HG02798 (cell line): ENCODE measurements at regions not wholly inside any gene's neighbourhood (a gene's known extent, or its start where the extent isn't known, plus 50 kb on each side); places are given as distances from the start of the nearest gene placed in this dataset.
"Not testable (repeated sequence)": the region's sequence is repeated elsewhere in the genome, so short reads cannot be mapped to it uniquely, and the experiment has no call there.

Experiments used
- ATAC-seq: cut with Tn5 transposase; IDR thresholded peaks from one replicate; pipeline ENCODE4 v1.9.1; 2021; ENCODE audit warnings: mild to moderate bottlenecking; ENCODE audit not compliant: unreplicated experiment, poor library complexity

DNA sequence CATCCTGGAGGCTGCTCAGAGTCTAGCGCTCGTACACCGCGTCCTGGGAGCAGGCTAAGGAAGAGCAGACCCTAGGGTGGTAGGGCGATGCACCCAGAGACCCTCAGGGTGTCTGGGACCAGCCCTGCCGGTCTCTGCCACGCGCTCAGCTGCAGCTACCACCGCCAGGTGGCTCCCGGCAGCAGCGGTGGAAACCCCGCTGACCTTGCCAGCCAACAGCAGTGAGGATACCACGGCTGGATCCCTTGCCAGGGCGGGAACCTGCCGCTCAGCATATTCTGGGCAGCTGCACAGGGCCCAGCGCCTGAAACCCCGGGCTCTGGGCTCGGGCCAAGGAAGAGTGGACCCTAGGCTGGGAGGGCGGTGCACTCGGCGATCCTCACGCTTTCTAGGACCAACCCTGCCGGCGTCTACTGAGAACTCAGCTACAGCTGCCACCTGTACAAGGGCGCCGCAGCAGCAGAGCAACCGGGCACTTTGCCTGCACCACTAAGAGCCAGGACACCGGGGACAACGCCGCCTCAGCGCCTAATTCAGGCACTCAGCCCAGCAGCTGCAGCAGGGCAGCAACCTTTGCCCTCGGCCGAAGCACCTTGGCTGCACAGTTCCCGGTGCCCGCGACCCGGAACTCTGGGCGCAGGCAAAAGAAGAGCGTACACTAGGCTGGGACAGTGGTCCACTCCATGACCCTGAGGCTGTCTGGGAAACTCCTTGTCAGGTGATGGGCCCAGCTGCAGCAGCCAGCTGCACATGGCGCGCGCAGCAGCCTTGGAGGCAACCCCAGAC, 80.8 kb downstream of the POTEB2 start:
- ATAC-seq, result not testable (repeated sequence)

DNA sequence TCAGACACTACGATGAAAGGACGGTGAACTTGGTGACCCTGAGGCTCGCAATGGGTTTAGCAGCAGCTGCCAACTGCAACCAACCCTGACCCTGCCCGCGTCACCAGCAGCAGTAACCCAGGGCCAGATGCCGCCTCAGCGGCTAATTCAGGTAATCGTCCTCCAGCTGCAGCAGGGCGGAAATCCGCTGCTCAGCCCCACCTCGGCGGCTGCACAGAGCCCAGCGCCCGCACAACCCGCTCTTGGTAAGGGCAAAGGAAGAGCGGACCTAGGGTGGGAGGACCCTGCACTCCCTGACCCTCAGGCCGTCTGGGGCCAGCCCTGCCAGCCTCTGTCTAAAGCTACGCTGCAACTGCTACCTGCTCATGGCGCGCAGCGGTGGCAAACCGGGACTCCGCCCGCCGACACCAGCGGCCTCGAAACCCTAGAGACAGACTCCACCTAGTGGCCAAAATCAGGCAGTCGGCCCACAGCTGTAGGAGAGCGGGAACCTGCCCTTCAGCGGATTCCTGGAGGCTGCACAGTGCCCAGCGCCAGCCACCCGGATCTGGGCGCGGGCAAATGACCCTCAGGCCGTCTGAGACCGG, 82.4 kb downstream of the POTEB2 start:
- not testable (repeated sequence) for ATAC-seq

DNA sequence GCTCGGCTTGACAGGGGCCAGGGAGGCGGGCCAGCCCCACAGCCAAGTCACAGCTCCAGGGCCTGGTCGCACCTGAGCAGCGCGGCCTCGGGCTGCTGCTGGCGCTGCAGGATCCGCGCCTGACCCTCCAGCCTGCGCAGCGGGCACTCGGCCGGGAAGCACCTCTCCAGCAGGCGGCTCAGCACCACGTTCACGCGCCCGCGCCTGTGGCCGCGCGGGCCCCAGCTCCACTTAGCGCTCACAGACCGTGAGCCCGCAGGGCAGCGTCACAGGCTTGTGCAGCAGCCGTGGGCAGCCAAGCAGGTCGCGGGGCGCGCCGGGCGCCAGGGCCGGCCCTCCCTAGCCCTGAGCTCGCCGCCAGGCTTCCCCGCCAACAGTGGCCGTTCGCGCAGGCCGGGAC, 90.7 kb downstream of the POTEB2 start:
- not testable (repeated sequence) for ATAC-seq

DNA sequence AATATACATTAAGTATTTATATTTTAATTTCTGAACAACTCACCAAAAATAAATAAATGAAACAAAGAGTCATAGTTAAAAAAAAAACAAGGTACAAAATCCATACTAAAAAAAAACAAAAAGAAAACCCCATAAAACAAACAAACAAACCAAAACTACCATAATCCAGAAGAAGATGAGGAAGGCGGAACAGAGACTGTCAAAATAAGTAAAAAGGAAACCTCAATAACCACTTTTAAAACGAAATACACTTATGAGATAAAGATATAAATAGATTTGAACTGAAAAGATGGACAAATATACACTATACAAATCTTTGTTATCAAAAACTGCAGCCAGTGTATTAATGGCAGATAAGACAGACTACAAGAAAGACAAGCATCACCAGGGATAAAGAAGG, 98.2 kb downstream of the POTEB2 start:
- ATAC-seq, result not testable (repeated sequence)

DNA sequence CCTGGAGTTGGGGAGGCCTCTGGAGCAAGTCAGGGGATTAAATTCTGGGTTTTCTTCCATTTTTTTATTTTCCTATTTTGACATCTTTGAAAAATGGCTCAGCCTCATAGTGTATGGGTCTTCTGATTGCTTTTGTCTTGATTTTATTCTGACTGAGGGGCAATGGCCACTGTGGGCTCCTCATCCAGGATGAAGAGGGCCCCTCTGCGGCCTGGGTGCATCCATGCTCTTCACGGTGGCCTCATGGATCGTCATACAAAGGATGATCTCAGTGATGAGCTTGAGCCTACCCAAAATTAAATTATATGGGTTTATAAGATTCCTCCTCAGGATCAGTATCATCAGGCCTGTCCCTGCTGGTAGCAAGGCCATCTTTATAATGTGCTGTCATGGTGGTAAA, 103.7 kb downstream of the POTEB2 start:
- ATAC-seq, result not testable (repeated sequence)

DNA sequence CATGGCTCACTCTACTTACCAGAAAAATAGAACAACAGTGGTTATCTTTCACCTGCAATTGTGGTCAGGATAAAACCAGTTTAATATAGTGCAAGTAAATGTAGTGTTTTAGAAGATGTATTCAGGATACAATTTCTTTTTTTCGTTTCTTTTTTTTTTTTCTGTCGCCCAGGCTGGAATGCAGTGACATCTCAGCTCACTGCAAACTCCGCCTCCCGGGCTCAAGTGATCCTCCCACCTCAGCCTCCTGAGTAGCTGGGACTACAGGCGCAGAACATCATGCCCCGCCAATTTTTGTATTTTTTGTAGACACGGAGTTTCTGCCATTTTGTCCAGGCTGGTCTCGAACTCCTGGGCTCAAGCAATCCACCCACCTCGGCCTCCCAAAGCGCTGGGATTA, 109.7 kb downstream of the POTEB2 start:
- not testable (repeated sequence) for ATAC-seq

DNA sequence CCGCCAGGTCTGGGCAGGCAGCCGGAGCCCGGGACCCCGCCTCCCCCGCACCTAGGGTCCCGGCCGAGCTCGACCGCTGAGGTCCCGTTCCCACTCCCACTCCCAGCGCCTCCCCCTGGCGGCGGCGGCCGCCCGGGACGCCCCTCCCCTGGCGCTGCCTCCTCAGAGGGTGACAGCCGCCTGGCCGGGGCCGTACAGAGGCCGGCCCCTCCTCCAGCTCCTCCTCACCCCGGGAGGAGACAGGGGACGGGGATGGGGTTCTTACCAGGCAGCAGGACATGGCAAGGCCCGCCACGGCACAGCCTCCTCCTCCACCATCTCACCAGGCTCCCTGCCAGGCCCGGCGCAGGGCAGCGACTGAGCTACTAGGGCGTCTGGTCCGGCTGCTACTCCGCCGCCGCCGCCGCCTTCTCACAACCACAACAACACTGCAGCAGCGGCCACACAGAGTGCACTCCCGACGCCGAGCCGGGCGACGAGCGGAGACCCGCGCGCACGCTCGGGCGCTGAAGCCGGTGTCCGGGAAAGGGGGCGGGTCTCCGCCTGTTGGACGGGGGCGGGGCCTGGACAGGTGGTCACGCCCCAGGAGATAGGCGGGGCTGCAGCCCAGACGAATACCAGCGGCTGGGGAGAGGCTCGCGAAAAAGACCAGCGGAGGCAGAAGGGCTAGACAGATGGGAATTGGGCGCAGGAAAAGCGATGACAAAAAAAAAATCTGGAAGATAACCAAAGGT, 110.3 kb downstream of the POTEB2 start:
- ATAC-seq, result peak; percentile 57

DNA sequence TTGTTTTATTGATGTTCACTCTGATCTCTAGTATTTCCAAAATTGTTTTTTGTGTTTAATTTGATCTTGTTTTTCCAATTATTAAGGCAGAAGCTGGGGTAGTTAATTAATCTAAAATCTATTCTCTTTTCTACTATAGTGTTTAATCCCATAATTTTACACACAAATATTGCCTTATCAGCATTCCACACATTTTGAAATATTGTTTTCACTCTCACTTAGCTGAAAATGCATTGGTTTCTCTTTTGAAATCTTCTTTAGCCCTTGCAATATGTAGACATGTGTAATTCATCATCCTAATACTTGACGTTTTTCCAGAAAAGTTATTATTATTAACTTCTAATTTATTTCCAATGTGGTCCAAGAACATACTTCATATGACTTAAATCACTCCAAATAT, 132.6 kb downstream of the POTEB2 start:
- not testable (repeated sequence) for ATAC-seq
